Kidney epithelial cell (primary cell): ENCODE measurements at regions not wholly inside any gene's neighbourhood (a gene's known extent, or its start where the extent isn't known, plus 50 kb on each side); places are given as distances from the start of the nearest gene placed in this dataset.

ENCODE experiments used
- DNase-seq: peaks from one replicate; pipeline ENCODE4 v3.0.0-alpha.2; 2010; ENCODE audit warnings: low read depth
- H3K27me3 ChIP-seq: 2 replicates; pipeline ENCODE4 v1.6.0; 2011; ENCODE audit warnings: low read length; ENCODE audit not compliant: control insufficient read depth, insufficient read depth
- H3K36me3 ChIP-seq: 2 replicates; pipeline ENCODE4 v1.5.1; 2011; ENCODE audit warnings: low read length; ENCODE audit not compliant: control insufficient read depth, insufficient read depth
- H3K4me3 ChIP-seq: 2 replicates; pipeline ENCODE4 v1.5.1; 2011; ENCODE audit warnings: low read depth, mild to moderate bottlenecking, control low read depth, low read length
- TF ChIP-seq, protein P1 (sequence below): IDR thresholded peaks from 2 replicates; pipeline ENCODE4 v1.5.1; 2011; ENCODE audit warnings: mild to moderate bottlenecking, moderate library complexity, low read length, control low read depth, inconsistent platforms; ENCODE audit not compliant: insufficient read depth, poor library complexity, severe bottlenecking

DNA sequence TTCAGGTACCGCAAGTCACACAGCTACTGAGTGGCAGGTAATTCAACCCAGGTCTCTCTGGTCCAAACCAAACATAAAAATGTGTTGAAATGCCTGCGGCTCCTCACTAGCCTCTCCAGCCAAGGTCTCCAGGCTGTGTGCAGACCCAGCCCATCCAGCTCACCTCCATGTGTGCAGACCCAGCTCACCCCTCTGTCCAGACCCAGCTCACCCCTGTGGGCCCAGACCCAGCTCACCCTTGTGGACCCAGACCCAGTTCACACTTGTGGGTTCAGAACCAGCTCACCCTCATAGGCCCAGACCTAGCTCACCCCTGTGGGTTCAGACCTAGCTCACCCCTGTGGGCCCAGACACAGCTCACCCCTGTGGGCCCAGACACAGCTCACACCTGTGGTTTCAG lies 188.0 kb upstream of the ADCY2 start:
- no peak for DNase-seq
- H3K27me3 ChIP-seq: no peaks in the 10 kb centered on the region
- TF ChIP-seq, protein P1, sequence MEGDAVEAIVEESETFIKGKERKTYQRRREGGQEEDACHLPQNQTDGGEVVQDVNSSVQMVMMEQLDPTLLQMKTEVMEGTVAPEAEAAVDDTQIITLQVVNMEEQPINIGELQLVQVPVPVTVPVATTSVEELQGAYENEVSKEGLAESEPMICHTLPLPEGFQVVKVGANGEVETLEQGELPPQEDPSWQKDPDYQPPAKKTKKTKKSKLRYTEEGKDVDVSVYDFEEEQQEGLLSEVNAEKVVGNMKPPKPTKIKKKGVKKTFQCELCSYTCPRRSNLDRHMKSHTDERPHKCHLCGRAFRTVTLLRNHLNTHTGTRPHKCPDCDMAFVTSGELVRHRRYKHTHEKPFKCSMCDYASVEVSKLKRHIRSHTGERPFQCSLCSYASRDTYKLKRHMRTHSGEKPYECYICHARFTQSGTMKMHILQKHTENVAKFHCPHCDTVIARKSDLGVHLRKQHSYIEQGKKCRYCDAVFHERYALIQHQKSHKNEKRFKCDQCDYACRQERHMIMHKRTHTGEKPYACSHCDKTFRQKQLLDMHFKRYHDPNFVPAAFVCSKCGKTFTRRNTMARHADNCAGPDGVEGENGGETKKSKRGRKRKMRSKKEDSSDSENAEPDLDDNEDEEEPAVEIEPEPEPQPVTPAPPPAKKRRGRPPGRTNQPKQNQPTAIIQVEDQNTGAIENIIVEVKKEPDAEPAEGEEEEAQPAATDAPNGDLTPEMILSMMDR: no peak
- H3K4me3 ChIP-seq: no peak overlapping the region
- no peaks in the 10 kb centered on the region for H3K36me3 ChIP-seq

DNA sequence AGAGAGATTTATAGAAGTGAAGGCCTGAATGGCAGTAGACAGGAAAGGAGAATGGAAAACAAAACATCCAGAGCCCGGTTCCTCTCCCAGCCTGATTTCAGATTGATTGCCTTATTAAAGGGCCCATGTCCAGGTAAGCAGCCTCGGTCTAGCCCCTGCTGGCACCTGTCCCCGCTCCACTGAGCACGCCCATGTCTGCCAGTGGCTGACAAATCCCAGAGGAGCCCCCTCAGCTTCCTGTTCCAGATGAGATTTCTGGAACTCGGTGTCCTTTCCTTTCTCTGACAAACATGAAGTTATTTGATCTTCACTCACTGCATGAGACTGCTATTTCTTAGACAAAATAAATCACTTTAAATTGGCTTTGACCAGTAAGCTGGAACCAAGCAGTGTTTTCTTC lies 187.0 kb upstream of the ADCY2 start:
- DNase-seq: no peak
- H3K36me3 ChIP-seq: no peaks in the 10 kb centered on the region
- TF ChIP-seq, protein P1: no peak

DNA sequence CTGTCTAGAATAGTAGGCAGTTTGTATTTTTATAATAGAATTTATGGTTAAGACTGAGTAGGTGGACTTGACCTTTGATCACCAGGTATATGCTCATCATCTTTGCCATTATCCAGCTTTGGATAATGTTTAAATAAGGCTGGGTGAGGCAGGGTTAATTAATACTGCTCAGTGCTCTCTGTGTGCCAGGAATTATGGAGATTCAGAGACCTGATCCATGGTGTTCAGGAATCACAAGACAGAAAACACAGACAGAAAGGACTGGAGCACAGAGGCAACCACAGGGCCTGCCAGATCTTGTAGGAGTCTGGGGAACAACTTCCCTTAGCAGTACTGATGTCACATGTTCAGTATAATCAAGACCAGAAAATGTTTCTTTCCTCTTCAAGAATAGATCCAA lies 186.3 kb upstream of the ADCY2 start:
- no peak for DNase-seq
- Histone ChIP-seq H3K4me3 (no peak overlapping the region), H3K36me3 (no peaks in the 10 kb centered on the region), H3K27me3 (no peaks in the 10 kb centered on the region)
- TF ChIP-seq, protein P1: no peak

More for the DNA sequence above, 187.0 kb upstream of the ADCY2 start:
- no peaks in the 10 kb centered on the region for H3K27me3 ChIP-seq
- H3K4me3 ChIP-seq: no peak overlapping the region

DNA sequence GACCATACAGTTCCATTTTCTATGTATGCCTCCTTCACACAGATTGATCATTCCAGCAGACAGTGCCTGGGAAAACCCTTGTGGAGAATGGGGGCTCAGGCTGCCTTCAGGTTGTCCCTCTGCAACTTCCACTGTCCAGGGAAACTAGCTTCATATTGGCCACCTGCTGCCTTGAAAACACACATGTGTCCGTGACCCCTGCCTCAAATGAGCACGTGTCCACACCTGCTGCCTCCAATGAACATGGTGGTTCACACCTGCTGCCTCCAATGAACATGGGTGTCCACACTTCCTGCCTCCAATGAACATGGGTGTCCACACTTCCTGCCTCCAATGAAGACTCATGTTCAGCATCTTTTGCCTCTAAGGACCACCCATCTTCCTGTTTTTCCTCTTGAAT lies 185.4 kb upstream of the ADCY2 start:
- no peaks in the 10 kb centered on the region for H3K36me3 ChIP-seq
- H3K4me3 ChIP-seq: no peak overlapping the region
- no peaks in the 10 kb centered on the region for H3K27me3 ChIP-seq
- TF ChIP-seq, protein P1: no peak
- no peak for DNase-seq

DNA sequence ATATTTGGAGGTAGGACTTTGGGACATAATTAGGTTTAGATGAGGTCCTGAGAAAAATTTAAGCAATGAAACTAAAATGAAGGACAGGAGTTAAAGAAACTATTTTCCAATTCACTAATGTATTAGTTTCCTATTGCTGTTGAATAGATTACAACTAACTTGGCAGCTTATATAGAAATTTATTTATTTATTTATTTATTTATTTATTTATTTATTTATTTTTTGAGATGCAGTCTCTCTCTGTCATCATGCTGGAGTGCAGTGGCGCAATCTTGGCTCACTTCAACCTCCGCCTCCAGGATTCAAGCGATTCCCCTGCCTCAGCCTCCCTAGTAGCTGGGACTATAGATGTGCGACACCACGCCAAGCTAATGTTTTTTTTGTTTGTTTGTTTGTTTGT lies 182.4 kb upstream of the ADCY2 start:
- no peak overlapping the region for H3K4me3 ChIP-seq
- no peaks in the 10 kb centered on the region for H3K27me3 ChIP-seq
- DNase-seq: no peak
- H3K36me3 ChIP-seq: no peaks in the 10 kb centered on the region
- TF ChIP-seq, protein P1: no peak

DNA sequence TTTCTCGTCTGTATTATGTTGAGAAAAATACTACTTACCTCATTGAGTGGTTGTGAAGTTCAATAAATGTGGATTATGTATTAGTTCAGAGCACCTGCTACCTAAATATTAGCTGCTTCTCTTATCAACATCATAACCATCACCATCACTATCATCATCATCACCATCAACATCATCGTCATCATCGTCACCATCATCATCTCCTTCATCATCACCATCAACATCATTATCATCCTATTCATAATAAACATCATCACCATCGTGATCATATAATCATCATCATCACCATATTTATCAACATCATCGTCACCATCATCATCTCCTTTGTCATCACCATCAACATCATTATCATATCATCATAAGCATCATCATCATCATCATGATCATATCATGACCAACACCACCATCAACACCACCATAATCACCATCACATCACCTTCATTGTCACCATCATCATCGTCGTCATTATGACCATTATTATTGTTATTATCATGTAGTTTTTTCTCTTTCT lies 181.0 kb upstream of the ADCY2 start:
- no peaks in the 10 kb centered on the region for H3K36me3 ChIP-seq
- no peak for DNase-seq
- H3K27me3 ChIP-seq: no peaks in the 10 kb centered on the region
- no peak overlapping the region for H3K4me3 ChIP-seq
- TF ChIP-seq, protein P1: no peak
